ENCODE measurements at regions not wholly inside any gene's neighbourhood (a gene's known extent, or its start where the extent isn't known, plus 50 kb on each side); places are given as distances from the start of the nearest gene placed in this dataset.

DNA sequence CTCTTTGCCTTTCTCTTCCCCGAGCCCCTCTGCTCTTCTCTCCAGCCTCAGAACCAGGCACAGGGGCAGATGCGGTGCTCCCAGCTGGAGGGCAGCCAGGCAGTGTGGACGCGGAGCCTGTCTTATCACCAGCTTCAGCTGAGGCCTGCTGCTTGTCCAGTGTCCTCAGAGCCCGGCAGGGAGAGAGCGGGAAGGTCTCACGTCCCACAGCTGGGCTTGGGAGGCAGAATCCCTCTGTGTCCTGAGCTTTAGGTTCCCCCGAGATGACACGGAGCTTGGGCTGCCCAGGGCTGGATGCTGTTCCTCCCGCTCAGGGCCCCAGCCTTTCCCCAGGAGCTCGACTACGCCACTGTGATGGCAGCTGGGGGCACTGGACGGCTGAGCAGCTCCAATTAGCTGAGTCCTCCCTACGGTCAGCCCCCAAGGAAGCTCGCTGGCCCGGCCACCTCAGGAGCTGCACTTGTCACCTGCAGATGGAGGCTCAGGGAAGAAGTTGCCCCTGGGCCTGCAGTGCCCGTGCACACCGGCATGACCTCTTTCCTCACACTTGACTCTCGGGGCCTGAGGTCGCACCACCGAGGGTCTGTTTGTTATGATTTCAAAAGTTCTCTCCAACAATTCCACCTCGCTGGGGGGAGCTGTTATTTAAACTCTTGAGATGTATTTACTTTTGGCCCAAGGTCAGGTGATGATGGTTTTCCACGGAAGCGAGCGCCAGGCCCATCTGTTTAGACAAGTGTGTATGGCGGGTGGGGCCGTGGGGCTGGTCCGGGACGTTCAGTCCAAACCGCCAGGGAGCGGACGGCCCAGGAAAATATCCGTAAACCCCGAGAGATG is 127.3 kb downstream of the SIK1 start:
- H3K36me3 ChIP-seq (replicated peaks in 1 of 2; ENCODE audit: control insufficient read depth in 1 of 2, insufficient read depth in 2 of 2, low read length in 1 of 2): no peaks in the 10 kb centered on the region
- H3F3A ChIP-seq (replicated peaks; ENCODE audit: insufficient read depth): no peaks in the 10 kb centered on the region
- no peaks in the 10 kb centered on the region for H3K9me2 ChIP-seq
- 73% methylated on average over 24 of the region's 34 CpGs for WGBS (ENCODE audit: low lambda C conversion rate)
- peak; percentile 69 for DNase-seq
- no peak overlapping the region for H3K9ac ChIP-seq
- CTCF ChIA-PET: interaction anchor here (1.1 kb wide), 1 partner anchor 12 kb away, joined by 3 read pairs; no protein-coding TSS in a partner anchor
- no peaks in the 10 kb centered on the region for H4K20me1 ChIP-seq (ENCODE audit: insufficient read depth)
- no peaks in the 10 kb centered on the region for H3K79me2 ChIP-seq (ENCODE audit: insufficient read depth)
- H3K4me1 ChIP-seq (ENCODE audit: control insufficient read depth in 1 of 2, insufficient read depth in 2 of 2, low read depth in 1 of 2, low read length in 1 of 2): peaks cover 0 to 17% of the 10 kb centered on the region in 2 experiments; a peak in 1 of 4 replicates
- H3K27ac ChIP-seq (ENCODE audit: low read depth in 2 of 2, low read length in 1 of 2): no peak overlapping the region
- H3K4me2 ChIP-seq: no peak overlapping the region
- POLR2A ChIA-PET: no interaction called here
- H2AFZ ChIP-seq (ENCODE audit: low read depth): no peak overlapping the region
- no peaks in the 10 kb centered on the region for H3K27me3 ChIP-seq (ENCODE audit: insufficient read depth)
- TF ChIP-seq ELF1 (IDR thresholded peaks at IDR 0.05): no peak
- no peak for TF ChIP-seq IRF3 (IDR thresholded peaks at IDR 0.05; ENCODE audit: low read depth, low read length)
- TF ChIP-seq POLR2AphosphoS5 (IDR thresholded peaks at IDR 0.05; ENCODE audit: low read depth, low read length): no peak
- TF ChIP-seq GATA2 (CRISPR knock-in tag; IDR thresholded peaks at IDR 0.05): peak; percentile 26; the same call in 1 of the 2 replicates
- no peak for TF ChIP-seq MAX (IDR thresholded peaks at IDR 0.05; ENCODE audit: low read depth)
- TF ChIP-seq, protein P1, sequence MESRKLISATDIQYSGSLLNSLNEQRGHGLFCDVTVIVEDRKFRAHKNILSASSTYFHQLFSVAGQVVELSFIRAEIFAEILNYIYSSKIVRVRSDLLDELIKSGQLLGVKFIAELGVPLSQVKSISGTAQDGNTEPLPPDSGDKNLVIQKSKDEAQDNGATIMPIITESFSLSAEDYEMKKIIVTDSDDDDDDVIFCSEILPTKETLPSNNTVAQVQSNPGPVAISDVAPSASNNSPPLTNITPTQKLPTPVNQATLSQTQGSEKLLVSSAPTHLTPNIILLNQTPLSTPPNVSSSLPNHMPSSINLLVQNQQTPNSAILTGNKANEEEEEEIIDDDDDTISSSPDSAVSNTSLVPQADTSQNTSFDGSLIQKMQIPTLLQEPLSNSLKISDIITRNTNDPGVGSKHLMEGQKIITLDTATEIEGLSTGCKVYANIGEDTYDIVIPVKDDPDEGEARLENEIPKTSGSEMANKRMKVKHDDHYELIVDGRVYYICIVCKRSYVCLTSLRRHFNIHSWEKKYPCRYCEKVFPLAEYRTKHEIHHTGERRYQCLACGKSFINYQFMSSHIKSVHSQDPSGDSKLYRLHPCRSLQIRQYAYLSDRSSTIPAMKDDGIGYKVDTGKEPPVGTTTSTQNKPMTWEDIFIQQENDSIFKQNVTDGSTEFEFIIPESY (IDR thresholded peaks at IDR 0.05; ENCODE audit: borderline replicate concordance, low read depth): no peak
- TF ChIP-seq MEF2A (IDR thresholded peaks at IDR 0.05; ENCODE audit: borderline replicate concordance, low read depth): no peak
- no peak for TF ChIP-seq SIN3A (IDR thresholded peaks at IDR 0.05; ENCODE audit: borderline replicate concordance, low read depth, low read length)
- no peak overlapping the region for H3K4me3 ChIP-seq (ENCODE audit: low read depth in 2 of 2, low read length in 1 of 2)
- H3K9me3 ChIP-seq: no peaks in the 10 kb centered on the region

DNA sequence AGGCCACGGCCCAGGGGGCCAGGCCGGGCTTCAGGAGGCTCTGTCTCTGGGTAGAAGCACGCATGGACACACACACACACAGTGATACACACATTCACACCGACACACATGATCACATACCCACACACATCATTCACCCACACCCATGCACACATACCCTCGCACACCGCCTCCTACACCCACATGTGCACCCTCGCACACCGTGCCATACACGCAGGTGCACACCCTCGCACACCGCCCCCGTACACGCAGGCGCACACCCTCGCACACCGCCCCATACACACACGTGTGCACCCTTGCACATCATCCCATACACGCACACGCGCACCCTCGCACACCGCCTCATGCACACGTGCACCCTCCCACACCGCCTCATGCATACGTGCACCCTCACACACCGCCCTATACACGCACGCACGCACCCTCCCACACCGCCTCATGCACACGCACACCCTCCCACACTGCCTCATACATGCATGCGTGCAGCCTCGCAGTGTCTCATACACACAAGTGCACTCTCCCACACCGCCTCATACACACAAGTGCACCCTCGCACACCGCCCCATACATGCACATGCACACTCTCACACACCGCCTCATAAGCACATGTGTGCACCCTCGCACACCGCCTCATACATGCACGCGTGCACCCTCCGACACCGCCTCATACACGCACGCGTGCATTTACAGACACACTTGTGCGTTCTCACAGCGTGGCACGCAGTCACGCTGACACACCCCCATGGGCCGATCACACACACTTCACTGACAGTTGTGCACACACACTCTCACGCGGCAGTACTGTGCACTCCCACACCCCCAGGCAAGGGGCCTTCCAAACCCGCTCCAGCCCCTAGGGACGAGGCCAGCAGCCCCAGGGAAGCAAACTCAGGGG is 128.1 kb downstream of the SIK1 start:
- H3K27ac ChIP-seq (ENCODE audit: low read depth in 2 of 2, low read length in 1 of 2): no peak overlapping the region
- H3K4me3 ChIP-seq (ENCODE audit: low read depth in 2 of 2, low read length in 1 of 2): no peak overlapping the region
- H3K9ac ChIP-seq: no peak overlapping the region
- no peak overlapping the region for H3K4me2 ChIP-seq
- H3K4me1 ChIP-seq (ENCODE audit: control insufficient read depth in 1 of 2, insufficient read depth in 2 of 2, low read depth in 1 of 2, low read length in 1 of 2): peaks cover 0 to 21% of the 10 kb centered on the region in 2 experiments; a peak in 1 of 4 replicates
- CTCF ChIA-PET: interaction anchor here (1.1 kb wide), 1 partner anchor 12 kb away, joined by 3 read pairs; no protein-coding TSS in a partner anchor
- H3K9me2 ChIP-seq: no peaks in the 10 kb centered on the region
- no peaks in the 10 kb centered on the region for H4K20me1 ChIP-seq (ENCODE audit: insufficient read depth)
- H2AFZ ChIP-seq (ENCODE audit: low read depth): no peak overlapping the region
- no peaks in the 10 kb centered on the region for H3K9me3 ChIP-seq
- 88% methylated on average over 54 of the region's 55 CpGs for WGBS (ENCODE audit: low lambda C conversion rate)
- no peaks in the 10 kb centered on the region for H3K27me3 ChIP-seq (ENCODE audit: insufficient read depth)
- TF ChIP-seq FOXM1 (IDR thresholded peaks at IDR 0.05; ENCODE audit: low read depth) (no peak), REST (IDR thresholded peaks at IDR 0.05; ENCODE audit: low read depth, low read length) (no peak), USF2 (IDR thresholded peaks at IDR 0.05; ENCODE audit: borderline replicate concordance, low read depth, low read length) (no peak), NRF1 (IDR thresholded peaks at IDR 0.05; ENCODE audit: low read depth, low read length) (no peak), YY1 (IDR thresholded peaks at IDR 0.05; ENCODE audit: low read depth) (no peak)
- no peaks in the 10 kb centered on the region for H3K79me2 ChIP-seq (ENCODE audit: insufficient read depth)
- H3K36me3 ChIP-seq (replicated peaks in 1 of 2; ENCODE audit: control insufficient read depth in 1 of 2, insufficient read depth in 2 of 2, low read length in 1 of 2): no peaks in the 10 kb centered on the region
- H3F3A ChIP-seq (replicated peaks; ENCODE audit: insufficient read depth): no peaks in the 10 kb centered on the region
- POLR2A ChIA-PET: no interaction called here
- DNase-seq: no peak

Measured in SK-N-SH (cell line).